ENCODE measurements at regions not wholly inside any gene's neighbourhood (a gene's known extent, or its start where the extent isn't known, plus 50 kb on each side); places are given as distances from the start of the nearest gene placed in this dataset.
"Not testable (repeated sequence)": the region's sequence is repeated elsewhere in the genome, so short reads cannot be mapped to it uniquely, and the experiment has no call there.

- not testable (repeated sequence) for DNase-seq (ENCODE audit: low read depth)
Measured at GRCh38 chr18:78879072-78879883, 100.3 kb upstream of the SALL3 start.

GRCh38 chr18:78882585-78882984 lies 97.0 kb upstream of the SALL3 start:
- no peak for DNase-seq (ENCODE audit: low read depth)

DNA sequence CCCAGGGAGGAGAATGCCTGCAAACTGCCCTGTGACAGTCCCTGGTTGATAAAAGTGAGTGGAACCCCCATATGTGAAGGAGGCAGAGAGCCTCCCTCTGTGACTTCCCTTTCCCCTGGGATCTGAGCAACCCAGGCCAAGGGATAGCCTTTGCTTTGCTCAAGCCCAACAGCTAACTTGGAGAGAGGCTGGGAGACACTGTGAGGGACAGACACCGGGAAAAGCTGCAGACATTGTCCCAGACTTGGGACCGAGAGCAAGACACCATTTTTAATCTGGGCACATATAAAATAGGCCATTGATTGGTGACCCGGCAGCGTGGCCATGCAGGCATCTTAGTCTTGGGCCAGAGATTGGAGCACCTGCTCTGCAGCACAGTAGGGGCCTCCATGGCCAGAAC lies 96.1 kb upstream of the SALL3 start:
- DNase-seq (ENCODE audit: low read depth), result no peak

GRCh38 chr18:78884502-78884901 lies 95.1 kb upstream of the SALL3 start:
- no peak for DNase-seq (ENCODE audit: low read depth)

DNA sequence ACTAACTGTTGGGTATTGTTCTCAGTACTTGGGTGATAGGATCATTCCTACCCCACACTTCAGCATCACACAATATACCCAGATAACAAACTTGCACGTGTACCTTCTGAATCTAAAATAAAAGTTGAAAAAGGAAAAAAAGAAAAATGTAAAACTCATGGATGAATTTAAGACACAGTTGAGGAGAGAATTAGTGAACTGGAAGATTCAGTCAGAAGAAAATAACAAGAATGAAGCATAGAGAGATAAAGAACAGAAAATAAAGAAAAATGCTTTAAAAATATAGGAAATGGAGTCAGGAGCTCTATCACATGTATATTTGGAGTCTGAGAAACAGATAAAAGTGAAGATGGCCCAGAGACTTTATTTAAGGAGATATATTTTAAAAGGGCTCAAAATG lies 90.4 kb upstream of the SALL3 start:
- DNase-seq (ENCODE audit: low read depth), result no peak

- no peak for DNase-seq (ENCODE audit: low read depth)
Measured at GRCh38 chr18:78890388-78890787, 89.2 kb upstream of the SALL3 start.

DNA sequence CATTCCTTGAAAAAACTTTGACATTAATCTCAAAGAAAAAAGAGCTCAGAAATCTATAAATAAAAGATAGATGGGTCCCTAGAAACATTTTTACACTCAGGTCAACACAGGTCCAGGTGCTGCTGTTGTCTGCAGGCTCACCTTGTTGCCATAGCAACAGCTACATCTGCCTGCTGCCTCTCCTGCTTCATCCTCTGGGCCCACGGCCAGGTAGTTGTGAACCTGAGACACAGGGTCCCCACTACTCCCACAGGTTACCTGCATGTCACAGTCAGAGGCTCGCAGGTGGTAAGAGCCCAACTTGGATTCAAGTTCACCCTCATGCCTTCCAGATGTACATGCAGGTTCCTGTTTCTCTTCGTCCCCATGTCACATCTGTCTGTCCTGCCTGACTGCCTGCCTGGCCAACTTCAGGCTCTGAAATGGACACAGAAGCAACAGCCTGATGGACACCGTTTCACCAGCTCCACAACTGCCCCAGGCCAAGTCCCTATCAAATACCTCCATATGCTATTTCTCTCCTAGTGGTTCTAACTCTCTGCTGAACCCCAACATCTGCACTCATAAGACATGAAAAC lies 88.3 kb upstream of the SALL3 start:
- no peak for DNase-seq (ENCODE audit: low read depth)

DNA sequence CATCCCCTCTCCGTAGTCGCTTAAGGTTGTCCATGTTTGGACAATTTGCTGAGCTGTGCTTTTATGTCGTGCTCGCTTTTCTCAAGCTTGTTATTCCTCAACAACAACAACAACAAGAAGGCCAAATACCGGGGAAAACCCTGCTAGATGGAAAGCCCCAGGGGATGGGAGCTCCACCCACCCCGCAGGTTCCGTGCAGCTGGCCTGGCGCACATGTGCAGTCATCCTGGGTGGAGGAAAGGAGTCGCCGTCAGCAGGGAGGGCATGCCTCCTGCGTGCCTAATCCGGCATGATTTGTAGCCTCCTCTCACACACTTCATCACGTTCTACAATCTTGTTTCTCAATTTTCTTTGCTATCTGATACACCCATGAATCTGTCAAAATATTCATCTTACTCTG lies 87.4 kb upstream of the SALL3 start:
- DNase-seq (ENCODE audit: low read depth), result no peak

DNA sequence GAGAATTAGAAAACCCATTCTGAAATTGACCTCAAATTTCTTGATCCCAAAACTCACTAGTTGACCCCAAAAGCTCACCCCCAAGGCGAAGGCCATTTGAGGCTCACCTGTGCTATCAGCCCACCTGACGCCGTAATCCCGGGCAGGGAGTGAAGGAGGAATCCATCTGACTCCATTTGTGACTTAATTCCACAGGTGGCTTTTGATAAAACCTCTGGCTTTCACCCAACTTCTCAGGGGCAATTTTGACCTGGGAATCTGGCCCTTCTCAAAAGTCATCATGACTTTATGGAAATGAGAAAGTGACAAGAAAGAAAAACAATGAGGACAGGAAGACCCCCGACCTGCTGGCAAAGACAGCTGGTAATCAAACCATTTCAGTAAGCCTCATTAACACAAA lies 86.9 kb upstream of the SALL3 start:
- DNase-seq (ENCODE audit: low read depth), result no peak

DNA sequence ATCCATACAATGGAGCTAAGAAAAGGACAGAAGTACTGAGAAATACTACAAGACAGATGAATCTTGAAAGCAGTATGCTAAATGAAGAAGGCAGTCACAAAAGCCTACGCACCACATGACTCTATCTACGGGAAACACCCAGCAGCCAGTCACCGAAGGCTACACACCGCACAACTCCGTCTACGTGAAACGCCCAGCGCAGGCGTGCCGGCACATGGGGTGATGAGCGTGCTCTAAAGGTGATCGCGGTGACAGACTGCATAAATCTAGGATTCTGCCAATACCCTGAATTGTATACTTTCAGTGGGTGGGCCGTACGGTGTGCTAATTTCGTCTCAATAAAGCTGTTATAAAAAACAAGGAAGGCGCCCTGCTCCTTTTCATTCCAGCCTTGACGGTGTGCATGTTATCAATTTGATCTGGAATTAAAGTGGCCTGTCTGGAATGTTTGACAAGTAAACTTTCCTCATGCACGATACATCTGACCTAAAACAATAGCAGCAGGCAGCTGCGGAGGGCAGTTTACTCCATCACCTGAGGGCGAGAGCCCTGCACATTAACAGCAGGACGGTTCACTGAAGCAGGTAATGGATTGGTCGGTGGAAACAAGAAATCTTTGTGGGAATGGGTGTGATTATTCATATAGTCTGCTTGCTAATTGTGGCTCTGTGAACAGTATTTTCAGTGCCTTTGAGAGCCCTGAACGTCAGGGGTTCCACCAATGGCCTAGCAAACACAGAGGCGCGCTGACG lies 86.2 kb upstream of the SALL3 start:
- DNase-seq (ENCODE audit: low read depth), result no peak

GRCh38 chr18:78894033-78894305 lies 85.6 kb upstream of the SALL3 start:
- DNase-seq (ENCODE audit: low read depth), result no peak

- no peak for DNase-seq (ENCODE audit: low read depth)
Measured at GRCh38 chr18:78895207-78896001, 84.2 kb upstream of the SALL3 start.

DNA sequence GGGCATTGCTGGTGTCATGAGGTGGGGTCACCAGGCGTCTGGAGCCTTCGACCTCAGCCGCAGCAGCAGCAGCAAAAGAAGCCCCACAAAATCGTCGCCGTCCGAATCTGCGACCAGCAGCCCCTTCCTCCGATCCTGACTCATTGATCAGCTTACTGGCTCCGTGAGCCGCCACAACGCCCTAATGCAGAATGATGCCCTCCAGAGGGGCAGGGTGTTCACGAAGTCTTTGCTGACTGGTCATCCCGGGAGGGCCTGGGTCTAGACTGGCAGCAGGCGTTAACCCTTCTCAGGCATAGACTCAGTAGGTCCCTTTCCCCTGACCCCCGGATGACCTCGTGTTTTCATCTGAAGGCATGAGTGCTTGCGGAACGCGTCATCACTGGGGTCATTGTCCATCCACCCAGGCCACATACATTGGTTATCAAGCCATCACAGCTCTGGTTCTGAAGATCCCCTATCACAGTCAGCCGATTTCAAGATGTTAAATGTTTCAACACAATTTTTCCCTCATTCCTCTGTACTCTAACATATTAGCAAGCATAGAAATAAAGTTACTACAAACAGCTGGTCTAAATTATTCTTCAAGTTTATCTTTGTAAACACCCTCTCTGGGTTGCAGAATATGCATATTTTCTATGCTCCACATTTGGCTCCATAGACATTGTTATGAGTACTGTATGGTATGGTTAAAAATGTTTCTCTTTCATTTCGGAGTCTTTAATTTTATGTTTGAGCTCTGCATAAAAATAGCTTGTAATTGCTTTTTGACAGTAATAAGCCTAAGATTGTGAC lies 83.3 kb upstream of the SALL3 start:
- no peak for DNase-seq (ENCODE audit: low read depth)

GRCh38 chr18:78898066-78898465 lies 81.6 kb upstream of the SALL3 start:
- DNase-seq (ENCODE audit: low read depth), result no peak

DNA sequence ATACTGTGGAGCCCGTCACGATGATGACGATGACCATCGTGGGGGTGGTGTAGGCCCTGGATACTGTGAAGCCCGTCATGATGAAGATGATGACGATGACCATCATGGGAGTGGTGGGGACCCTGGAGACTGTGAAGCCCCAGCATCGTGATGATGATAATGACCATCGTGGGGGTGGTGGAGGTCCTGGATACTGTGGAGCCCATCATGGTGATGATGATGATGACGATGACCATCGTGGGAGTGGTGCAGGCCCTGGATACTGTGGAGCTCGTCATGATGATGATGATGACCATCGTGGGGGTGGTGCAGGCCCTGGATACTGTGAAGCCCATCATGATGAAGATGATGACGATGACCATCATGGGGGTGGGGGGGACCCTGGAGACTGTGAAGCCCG lies 81.0 kb upstream of the SALL3 start:
- DNase-seq (ENCODE audit: low read depth), result no peak

DNA sequence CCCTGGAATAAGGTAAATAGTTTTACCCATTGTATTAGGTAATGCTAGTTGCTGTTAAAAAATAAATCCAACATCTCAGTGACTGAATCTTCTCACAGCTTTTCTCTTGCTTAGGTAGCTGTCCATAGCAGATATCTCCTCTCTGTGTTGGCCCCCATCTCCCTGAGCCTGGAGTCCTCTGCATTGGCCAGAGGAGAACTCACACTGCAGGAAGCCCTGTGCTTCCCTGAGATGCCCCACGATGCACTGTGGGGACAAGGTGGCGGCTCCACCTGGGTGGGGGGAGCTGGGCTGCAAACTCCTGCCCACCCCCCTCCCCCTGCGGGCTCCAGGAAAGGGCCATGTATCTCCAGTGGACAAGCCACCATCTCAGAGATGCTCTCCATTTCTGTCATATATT lies 80.4 kb upstream of the SALL3 start:
- DNase-seq (ENCODE audit: low read depth), result no peak

- DNase-seq (ENCODE audit: low read depth), result no peak
Measured at GRCh38 chr18:78900938-78901909, 78.4 kb upstream of the SALL3 start.

GRCh38 chr18:78901923-78902794 lies 77.5 kb upstream of the SALL3 start:
- DNase-seq (ENCODE audit: low read depth), result no peak

- DNase-seq (ENCODE audit: low read depth), result no peak
Measured at GRCh38 chr18:78902795-78903435, 76.7 kb upstream of the SALL3 start.
